WERI-Rb-1 (cell line): ENCODE measurements at regions not wholly inside any gene's neighbourhood (a gene's known extent, or its start where the extent isn't known, plus 50 kb on each side); places are given as distances from the start of the nearest gene placed in this dataset.

Source experiments
- DNase-seq: peaks from one replicate; pipeline ENCODE4 v3.0.0-alpha.2; 2020
- H3K27ac ChIP-seq: fragments of 250-450 bp; sonication (Bioruptor Pico); 2 replicates; pipeline ENCODE4 v1.5.1; 2020; ENCODE audit warnings: mild to moderate bottlenecking, moderate library complexity
- H3K27me3 ChIP-seq: fragments of 250-450 bp; sonication (Bioruptor Pico); 2 replicates; pipeline ENCODE4 v1.5.1; 2021; ENCODE audit warnings: mild to moderate bottlenecking, low read depth, moderate library complexity; ENCODE audit not compliant: insufficient read depth, severe bottlenecking
- H3K36me3 ChIP-seq: fragments of 250-450 bp; sonication (Bioruptor Pico); 2 replicates; pipeline ENCODE4 v1.5.1; 2020; ENCODE audit warnings: mild to moderate bottlenecking, moderate library complexity
- H3K4me3 ChIP-seq: 2 replicates; pipeline ENCODE4 v1.5.1; 2011; ENCODE audit warnings: low read depth, mild to moderate bottlenecking, control low read depth, low read length
- H3K9me3 ChIP-seq: fragments of 250-450 bp; sonication (Bioruptor Pico); 2 replicates; pipeline ENCODE4 v1.5.1; 2021; ENCODE audit warnings: mild to moderate bottlenecking, moderate library complexity; ENCODE audit not compliant: severe bottlenecking
- TF ChIP-seq, protein P1 (sequence below): IDR thresholded peaks from 2 replicates; pipeline ENCODE4 v1.5.1; 2011; ENCODE audit warnings: low read depth, mild to moderate bottlenecking, control low read depth, inconsistent platforms, low read length

DNA sequence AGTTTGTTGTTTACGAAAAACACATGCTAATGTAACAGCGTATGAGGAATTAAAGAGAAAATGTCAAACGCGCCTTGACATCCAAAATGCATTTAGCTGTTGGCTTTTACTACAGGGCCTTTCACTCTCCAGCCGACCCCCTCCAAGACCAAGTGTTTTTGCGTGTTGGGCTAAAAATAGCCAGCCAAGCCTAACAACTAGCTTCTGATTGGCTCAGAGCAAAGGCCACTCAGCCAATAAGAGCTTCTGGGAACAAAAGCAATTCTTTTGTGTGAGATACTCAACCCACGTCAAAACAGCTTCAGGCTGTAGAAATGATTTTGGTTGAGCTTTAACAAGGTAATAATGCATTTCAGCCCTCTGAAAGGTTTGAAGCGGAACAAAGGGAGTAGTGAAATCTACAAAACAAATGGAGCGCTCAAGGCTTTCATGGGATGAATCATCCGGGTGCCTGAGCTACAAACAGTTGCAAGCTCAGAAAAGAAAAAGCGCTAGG is 198.7 kb upstream of the DCN start:
- H3K27me3 ChIP-seq: no peaks in the 10 kb centered on the region
- H3K27ac ChIP-seq: no peak overlapping the region
- H3K4me3 ChIP-seq: no peak overlapping the region
- no peaks in the 10 kb centered on the region for H3K36me3 ChIP-seq
- TF ChIP-seq, protein P1, sequence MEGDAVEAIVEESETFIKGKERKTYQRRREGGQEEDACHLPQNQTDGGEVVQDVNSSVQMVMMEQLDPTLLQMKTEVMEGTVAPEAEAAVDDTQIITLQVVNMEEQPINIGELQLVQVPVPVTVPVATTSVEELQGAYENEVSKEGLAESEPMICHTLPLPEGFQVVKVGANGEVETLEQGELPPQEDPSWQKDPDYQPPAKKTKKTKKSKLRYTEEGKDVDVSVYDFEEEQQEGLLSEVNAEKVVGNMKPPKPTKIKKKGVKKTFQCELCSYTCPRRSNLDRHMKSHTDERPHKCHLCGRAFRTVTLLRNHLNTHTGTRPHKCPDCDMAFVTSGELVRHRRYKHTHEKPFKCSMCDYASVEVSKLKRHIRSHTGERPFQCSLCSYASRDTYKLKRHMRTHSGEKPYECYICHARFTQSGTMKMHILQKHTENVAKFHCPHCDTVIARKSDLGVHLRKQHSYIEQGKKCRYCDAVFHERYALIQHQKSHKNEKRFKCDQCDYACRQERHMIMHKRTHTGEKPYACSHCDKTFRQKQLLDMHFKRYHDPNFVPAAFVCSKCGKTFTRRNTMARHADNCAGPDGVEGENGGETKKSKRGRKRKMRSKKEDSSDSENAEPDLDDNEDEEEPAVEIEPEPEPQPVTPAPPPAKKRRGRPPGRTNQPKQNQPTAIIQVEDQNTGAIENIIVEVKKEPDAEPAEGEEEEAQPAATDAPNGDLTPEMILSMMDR: no peak
- DNase-seq: peak; percentile 13
- H3K9me3 ChIP-seq: no peaks in the 10 kb centered on the region

DNA sequence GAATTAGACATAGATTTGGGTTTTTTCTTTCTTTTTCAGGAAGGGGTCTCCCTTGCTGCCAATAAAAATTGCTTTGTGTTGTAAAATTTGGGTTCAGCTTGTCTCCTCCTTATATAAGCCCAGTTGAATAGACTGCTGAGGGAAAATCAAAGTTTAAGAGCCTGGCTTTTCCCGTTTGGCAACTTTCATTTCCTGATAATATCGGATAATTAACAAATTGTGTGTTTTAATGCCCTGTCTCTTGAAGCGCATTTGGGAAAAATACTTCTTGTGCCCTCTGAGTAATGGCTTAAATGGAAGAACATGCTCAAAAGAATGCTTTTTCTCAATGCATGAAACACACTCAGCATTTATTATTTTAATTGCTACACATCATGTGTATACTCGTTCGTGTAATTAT is 198.0 kb upstream of the DCN start:
- H3K27me3 ChIP-seq: no peaks in the 10 kb centered on the region
- no peaks in the 10 kb centered on the region for H3K9me3 ChIP-seq
- no peak for DNase-seq
- TF ChIP-seq, protein P1: no peak
- H3K4me3 ChIP-seq: no peak overlapping the region
- H3K36me3 ChIP-seq: no peaks in the 10 kb centered on the region
- H3K27ac ChIP-seq: no peak overlapping the region

DNA sequence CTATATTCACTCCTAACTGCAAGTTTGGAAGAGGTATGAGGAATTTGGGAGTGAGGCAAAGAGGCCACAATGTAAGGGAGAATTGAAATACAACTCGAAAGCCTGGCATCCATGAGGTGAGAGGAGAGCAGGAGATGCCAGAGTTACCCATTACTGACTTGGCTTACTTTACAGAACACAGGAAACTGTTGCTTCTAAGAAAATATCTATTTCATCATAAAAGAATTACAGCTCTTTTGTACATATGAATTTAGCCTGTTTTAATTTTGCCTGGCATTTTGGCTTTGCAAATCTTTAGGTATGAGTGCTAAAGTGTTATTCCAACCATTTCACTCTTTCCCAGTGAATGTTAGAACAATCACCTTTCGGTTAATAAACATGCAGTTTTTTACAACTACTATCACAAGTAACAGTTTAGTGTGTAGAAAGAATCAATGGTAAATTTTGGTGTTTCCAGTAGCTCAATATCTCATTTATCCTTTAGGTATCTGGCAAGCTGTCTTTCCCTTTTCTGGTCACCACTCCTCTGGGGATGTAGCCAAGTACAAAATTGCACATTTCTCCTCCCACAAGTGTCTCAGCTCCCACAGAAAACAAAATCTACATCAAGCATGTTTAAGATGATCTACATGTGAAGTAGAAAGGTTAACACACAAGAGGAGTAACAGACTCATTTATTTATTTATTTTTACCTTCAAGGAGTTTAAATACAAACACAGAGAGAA is 196.6 kb upstream of the DCN start:
- no peaks in the 10 kb centered on the region for H3K27me3 ChIP-seq
- no peaks in the 10 kb centered on the region for H3K9me3 ChIP-seq
- H3K4me3 ChIP-seq: no peak overlapping the region
- no peaks in the 10 kb centered on the region for H3K36me3 ChIP-seq
- TF ChIP-seq, protein P1: no peak
- no peak for DNase-seq
- H3K27ac ChIP-seq: no peak overlapping the region

DNA sequence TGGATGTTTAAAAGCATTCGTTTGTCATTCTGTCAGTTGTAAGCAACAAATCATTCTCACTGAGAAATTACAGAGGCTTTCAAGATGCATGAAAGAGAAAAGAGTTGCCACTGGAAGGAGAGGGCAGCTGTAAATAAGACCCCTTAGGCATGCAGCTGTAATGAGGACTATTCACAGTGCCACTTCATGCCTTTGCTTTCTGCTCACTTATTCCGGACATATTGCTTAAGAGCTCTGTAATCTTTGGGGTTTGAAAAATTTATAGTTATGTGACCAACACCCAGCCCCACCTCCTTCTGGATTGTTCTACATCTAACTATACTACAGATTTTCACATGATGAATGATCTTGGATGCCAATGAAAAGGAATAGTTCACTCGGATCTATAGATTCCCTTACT is 194.8 kb upstream of the DCN start:
- Histone ChIP-seq H3K27me3 (no peaks in the 10 kb centered on the region), H3K9me3 (no peaks in the 10 kb centered on the region), H3K27ac (no peak overlapping the region), H3K4me3 (no peak overlapping the region), H3K36me3 (no peaks in the 10 kb centered on the region)
- no peak for DNase-seq
- TF ChIP-seq, protein P1: no peak

DNA sequence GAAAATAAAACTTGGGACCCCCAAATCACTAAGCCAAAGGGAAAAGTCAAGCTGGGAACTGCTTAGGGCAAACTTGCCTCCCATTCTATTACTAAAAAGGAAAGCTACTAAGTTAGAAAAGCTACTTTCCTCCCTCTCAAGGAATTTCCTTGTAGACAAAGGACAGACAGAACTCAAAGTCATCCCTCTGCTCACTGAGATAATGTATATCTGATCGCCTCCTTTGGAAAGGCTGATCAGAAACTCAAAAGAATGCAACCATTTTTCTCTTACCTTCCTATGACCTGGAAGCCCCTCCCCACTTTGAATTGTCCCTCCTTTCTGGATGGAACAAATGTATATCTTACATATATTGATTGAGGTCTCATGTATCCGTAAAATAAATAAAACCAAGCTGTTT is 190.5 kb upstream of the DCN start:
- no peak overlapping the region for H3K4me3 ChIP-seq
- H3K9me3 ChIP-seq: no peaks in the 10 kb centered on the region
- H3K36me3 ChIP-seq: no peaks in the 10 kb centered on the region
- H3K27me3 ChIP-seq: no peaks in the 10 kb centered on the region
- TF ChIP-seq, protein P1: no peak
- no peak overlapping the region for H3K27ac ChIP-seq
- no peak for DNase-seq
